SK-N-SH treated with all-trans-retinoic acid at 6 μM for 48 hours (cell line): ENCODE measurements at regions not wholly inside any gene's neighbourhood (a gene's known extent, or its start where the extent isn't known, plus 50 kb on each side); places are given as distances from the start of the nearest gene placed in this dataset.
A peak's percentile ranks its signal among the peaks of the same experiment; 100 is the strongest.

Source experiments
- ATAC-seq: fragments of 200-7000 bp; cut with Tn5 transposase; 3 replicates; pipeline ENCODE4 v1.9.1; 2020; ENCODE audit warnings: mild to moderate bottlenecking, moderate library complexity
- ARNTL ChIP-seq: fragments of 450-650 bp; formaldehyde crosslinking; IDR thresholded peaks from 2 replicates; pipeline ENCODE4 v1.5.0; 2020; ENCODE audit warnings: low read depth, mild to moderate bottlenecking, moderate library complexity, borderline replicate concordance
- BACH2 ChIP-seq: fragments of 250-450 bp; sonication (Bioruptor Pico); IDR thresholded peaks from 2 replicates; pipeline ENCODE4 v1.9.0; 2021; ENCODE audit warnings: mild to moderate bottlenecking, borderline replicate concordance
- CSDC2 ChIP-seq: fragments of 250-450 bp; sonication (Bioruptor Pico); IDR thresholded peaks from 2 replicates; pipeline ENCODE4 v1.5.0; 2020; ENCODE audit warnings: mild to moderate bottlenecking, moderate library complexity
- ESRRG ChIP-seq: fragments of 250-450 bp; sonication (Bioruptor Pico); IDR thresholded peaks from 2 replicates; pipeline ENCODE4 v1.6.1; 2021; ENCODE audit warnings: mild to moderate bottlenecking
- OSR1 ChIP-seq: fragments of 250-450 bp; sonication (Bioruptor Pico); IDR thresholded peaks from 2 replicates; pipeline ENCODE4 v1.8.0; 2022; ENCODE audit warnings: moderate library complexity, mild to moderate bottlenecking, inconsistent platforms
- PPARA ChIP-seq: fragments of 250-450 bp; sonication (Bioruptor Pico); IDR thresholded peaks from 2 replicates; pipeline ENCODE4 v1.5.0; 2020; ENCODE audit warnings: mild to moderate bottlenecking, borderline replicate concordance
- RARB ChIP-seq: fragments of 250-450 bp; sonication (Bioruptor Pico); IDR thresholded peaks from 2 replicates; pipeline ENCODE4 v1.8.0; 2021; ENCODE audit warnings: mild to moderate bottlenecking, moderate library complexity
- SNAI2 ChIP-seq: fragments of 250-450 bp; sonication (Bioruptor Pico); IDR thresholded peaks from 2 replicates; pipeline ENCODE4 v1.5.0; 2020; ENCODE audit warnings: mild to moderate bottlenecking, moderate library complexity
- TCF4 ChIP-seq: fragments of 250-450 bp; sonication (Bioruptor Pico); IDR thresholded peaks from 2 replicates; pipeline ENCODE4 v1.8.0; 2021; ENCODE audit warnings: mild to moderate bottlenecking, moderate library complexity, borderline replicate concordance
- TOX ChIP-seq: fragments of 250-450 bp; sonication (Bioruptor Pico); IDR thresholded peaks from 2 replicates; pipeline ENCODE4 v1.8.0; 2021; ENCODE audit warnings: mild to moderate bottlenecking, moderate library complexity, borderline replicate concordance
- ZC3H10 ChIP-seq: fragments of 250-450 bp; sonication (Bioruptor Pico); IDR thresholded peaks from 2 replicates; pipeline ENCODE4 v1.5.1; 2021; ENCODE audit warnings: mild to moderate bottlenecking, moderate library complexity
- ZFP3 ChIP-seq: fragments of 250-450 bp; sonication (Bioruptor Pico); IDR thresholded peaks from 2 replicates; pipeline ENCODE4 v1.5.0; 2020; ENCODE audit warnings: mild to moderate bottlenecking, moderate library complexity
- ZNF565 ChIP-seq: fragments of 450-650 bp; formaldehyde crosslinking; conservative IDR thresholded peaks from 2 replicates; pipeline ENCODE4 v1.5.0; 2020; ENCODE audit warnings: low read depth, mild to moderate bottlenecking, moderate library complexity
- ZNF8 ChIP-seq: fragments of 450-650 bp; formaldehyde crosslinking; IDR thresholded peaks from 2 replicates; pipeline ENCODE4 v1.5.0; 2020; ENCODE audit warnings: mild to moderate bottlenecking, moderate library complexity
- TF ChIP-seq, protein P1 (sequence below): fragments of 250-450 bp; sonication (Bioruptor Pico); IDR thresholded peaks from 2 replicates; pipeline ENCODE4 v1.5.1; 2021; ENCODE audit warnings: mild to moderate bottlenecking, moderate library complexity
- TF ChIP-seq, protein P2 (sequence below): fragments of 250-450 bp; sonication (Bioruptor Pico); IDR thresholded peaks from 2 replicates; pipeline ENCODE4 v1.8.0; 2020; ENCODE audit warnings: mild to moderate bottlenecking, moderate library complexity, borderline replicate concordance
- TF ChIP-seq, protein P3 (sequence below): fragments of 250-450 bp; sonication (Bioruptor Pico); IDR thresholded peaks from 2 replicates; pipeline ENCODE4 v1.8.0; 2021; ENCODE audit warnings: low read depth, mild to moderate bottlenecking, moderate library complexity, borderline replicate concordance
- TF ChIP-seq, protein P4 (sequence below): fragments of 250-450 bp; sonication (Bioruptor Pico); IDR thresholded peaks from 2 replicates; pipeline ENCODE4 v1.5.0; 2020; ENCODE audit warnings: mild to moderate bottlenecking, moderate library complexity

DNA sequence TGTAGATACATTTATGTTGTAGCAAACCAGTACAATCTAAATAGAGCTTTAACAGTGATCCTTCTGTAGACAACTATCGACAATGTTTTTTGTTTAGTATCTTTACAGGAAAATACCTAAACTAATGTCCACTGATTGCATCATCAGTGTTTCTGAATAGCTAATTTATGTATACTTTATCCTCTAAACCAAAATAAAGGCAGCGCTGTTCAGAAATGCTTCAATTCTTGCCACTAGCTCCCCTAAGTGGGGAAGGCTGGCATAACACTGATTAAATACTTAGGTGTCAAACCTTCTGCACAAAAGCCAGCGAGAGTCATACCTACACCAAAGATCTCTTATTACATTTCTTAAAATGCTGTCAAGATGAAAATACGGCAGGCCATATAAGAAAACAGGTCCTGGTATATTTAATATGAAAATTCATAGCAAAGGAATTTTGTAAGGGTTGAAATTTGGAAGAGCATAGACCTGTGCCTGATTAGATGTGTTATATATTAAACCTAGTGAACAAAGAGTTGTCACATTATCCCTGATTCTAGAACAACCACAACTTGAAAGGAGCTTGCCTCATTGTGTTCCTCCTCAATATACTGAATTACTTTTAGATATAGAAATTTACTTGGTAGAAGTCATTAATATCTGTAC is 1693.4 kb upstream of the SLC39A10 start:
- TF ChIP-seq PPARA (CRISPR knock-in tag) (no peak), ESRRG (CRISPR knock-in tag) (no peak), CSDC2 (CRISPR knock-in tag) (no peak), ZFP3 (CRISPR knock-in tag) (no peak), ZNF8 (CRISPR knock-in tag) (no peak), ZC3H10 (no peak), BACH2 (no peak), TCF4 (CRISPR knock-in tag) (no peak), SNAI2 (CRISPR knock-in tag) (no peak), RARB (CRISPR knock-in tag) (no peak), OSR1 (CRISPR knock-in tag) (no peak), ZNF565 (CRISPR knock-in tag) (no peak), ARNTL (no peak)
- TF ChIP-seq, protein P1, sequence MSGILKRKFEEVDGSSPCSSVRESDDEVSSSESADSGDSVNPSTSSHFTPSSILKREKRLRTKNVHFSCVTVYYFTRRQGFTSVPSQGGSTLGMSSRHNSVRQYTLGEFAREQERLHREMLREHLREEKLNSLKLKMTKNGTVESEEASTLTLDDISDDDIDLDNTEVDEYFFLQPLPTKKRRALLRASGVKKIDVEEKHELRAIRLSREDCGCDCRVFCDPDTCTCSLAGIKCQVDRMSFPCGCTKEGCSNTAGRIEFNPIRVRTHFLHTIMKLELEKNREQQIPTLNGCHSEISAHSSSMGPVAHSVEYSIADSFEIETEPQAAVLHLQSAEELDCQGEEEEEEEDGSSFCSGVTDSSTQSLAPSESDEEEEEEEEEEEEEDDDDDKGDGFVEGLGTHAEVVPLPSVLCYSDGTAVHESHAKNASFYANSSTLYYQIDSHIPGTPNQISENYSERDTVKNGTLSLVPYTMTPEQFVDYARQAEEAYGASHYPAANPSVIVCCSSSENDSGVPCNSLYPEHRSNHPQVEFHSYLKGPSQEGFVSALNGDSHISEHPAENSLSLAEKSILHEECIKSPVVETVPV (CRISPR knock-in tag), result no peak
- TF ChIP-seq, protein P2, sequence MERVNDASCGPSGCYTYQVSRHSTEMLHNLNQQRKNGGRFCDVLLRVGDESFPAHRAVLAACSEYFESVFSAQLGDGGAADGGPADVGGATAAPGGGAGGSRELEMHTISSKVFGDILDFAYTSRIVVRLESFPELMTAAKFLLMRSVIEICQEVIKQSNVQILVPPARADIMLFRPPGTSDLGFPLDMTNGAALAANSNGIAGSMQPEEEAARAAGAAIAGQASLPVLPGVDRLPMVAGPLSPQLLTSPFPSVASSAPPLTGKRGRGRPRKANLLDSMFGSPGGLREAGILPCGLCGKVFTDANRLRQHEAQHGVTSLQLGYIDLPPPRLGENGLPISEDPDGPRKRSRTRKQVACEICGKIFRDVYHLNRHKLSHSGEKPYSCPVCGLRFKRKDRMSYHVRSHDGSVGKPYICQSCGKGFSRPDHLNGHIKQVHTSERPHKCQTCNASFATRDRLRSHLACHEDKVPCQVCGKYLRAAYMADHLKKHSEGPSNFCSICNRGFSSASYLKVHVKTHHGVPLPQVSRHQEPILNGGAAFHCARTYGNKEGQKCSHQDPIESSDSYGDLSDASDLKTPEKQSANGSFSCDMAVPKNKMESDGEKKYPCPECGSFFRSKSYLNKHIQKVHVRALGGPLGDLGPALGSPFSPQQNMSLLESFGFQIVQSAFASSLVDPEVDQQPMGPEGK (CRISPR knock-in tag), result no peak
- TF ChIP-seq, protein P3, sequence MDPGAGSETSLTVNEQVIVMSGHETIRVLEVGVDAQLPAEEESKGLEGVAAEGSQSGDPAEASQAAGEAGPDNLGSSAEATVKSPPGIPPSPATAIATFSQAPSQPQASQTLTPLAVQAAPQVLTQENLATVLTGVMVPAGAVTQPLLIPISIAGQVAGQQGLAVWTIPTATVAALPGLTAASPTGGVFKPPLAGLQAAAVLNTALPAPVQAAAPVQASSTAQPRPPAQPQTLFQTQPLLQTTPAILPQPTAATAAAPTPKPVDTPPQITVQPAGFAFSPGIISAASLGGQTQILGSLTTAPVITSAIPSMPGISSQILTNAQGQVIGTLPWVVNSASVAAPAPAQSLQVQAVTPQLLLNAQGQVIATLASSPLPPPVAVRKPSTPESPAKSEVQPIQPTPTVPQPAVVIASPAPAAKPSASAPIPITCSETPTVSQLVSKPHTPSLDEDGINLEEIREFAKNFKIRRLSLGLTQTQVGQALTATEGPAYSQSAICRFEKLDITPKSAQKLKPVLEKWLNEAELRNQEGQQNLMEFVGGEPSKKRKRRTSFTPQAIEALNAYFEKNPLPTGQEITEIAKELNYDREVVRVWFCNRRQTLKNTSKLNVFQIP (CRISPR knock-in tag), result no peak
- TF ChIP-seq, protein P4, sequence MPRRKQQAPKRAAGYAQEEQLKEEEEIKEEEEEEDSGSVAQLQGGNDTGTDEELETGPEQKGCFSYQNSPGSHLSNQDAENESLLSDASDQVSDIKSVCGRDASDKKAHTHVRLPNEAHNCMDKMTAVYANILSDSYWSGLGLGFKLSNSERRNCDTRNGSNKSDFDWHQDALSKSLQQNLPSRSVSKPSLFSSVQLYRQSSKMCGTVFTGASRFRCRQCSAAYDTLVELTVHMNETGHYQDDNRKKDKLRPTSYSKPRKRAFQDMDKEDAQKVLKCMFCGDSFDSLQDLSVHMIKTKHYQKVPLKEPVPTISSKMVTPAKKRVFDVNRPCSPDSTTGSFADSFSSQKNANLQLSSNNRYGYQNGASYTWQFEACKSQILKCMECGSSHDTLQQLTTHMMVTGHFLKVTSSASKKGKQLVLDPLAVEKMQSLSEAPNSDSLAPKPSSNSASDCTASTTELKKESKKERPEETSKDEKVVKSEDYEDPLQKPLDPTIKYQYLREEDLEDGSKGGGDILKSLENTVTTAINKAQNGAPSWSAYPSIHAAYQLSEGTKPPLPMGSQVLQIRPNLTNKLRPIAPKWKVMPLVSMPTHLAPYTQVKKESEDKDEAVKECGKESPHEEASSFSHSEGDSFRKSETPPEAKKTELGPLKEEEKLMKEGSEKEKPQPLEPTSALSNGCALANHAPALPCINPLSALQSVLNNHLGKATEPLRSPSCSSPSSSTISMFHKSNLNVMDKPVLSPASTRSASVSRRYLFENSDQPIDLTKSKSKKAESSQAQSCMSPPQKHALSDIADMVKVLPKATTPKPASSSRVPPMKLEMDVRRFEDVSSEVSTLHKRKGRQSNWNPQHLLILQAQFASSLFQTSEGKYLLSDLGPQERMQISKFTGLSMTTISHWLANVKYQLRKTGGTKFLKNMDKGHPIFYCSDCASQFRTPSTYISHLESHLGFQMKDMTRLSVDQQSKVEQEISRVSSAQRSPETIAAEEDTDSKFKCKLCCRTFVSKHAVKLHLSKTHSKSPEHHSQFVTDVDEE (CRISPR knock-in tag), result no peak
- peak; percentile 85 for ATAC-seq

DNA sequence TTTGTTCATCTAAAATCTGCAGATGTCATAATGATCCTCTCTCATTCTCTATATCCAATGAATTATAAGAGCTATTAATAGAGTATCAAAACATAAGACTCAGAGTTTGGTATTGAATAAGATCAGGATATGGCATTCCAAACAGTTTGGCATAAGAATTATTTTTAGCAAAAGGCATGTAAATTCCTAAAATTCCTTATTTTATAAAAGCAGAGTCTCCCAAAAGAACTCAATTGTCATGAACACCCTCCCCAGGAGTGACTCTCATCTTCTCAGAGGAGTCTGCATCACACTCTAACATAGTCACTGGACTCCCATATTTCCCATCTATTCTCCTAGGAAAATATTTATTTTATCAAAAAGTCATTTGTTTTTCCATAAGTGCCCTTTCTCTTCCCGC is 1710.2 kb upstream of the SLC39A10 start:
- TF ChIP-seq RARB (CRISPR knock-in tag) (no peak), TOX (CRISPR knock-in tag) (no peak), BACH2 (no peak), ZNF8 (CRISPR knock-in tag) (no peak)
- TF ChIP-seq, protein P3 (CRISPR knock-in tag), result no peak
- TF ChIP-seq, protein P4 (CRISPR knock-in tag), result no peak
- no peak for ATAC-seq
